MM.1S (cell line): ENCODE measurements at regions not wholly inside any gene's neighbourhood (a gene's known extent, or its start where the extent isn't known, plus 50 kb on each side); places are given as distances from the start of the nearest gene placed in this dataset.

ENCODE experiments used
- DNase-seq: peaks from one replicate; pipeline ENCODE4 v3.0.0-alpha.2; 2015
- H2AFZ ChIP-seq: fragments of 300-600 bp; sonication (generic); 2 replicates; pipeline ENCODE4 v1.6.0; 2016; ENCODE audit warnings: antibody characterized with exemption, low read length
- H3F3A ChIP-seq: fragments of 300-600 bp; sonication (generic); 2 replicates; pipeline ENCODE4 v1.6.1; 2016; ENCODE audit warnings: mild to moderate bottlenecking, antibody characterized with exemption, low read length, moderate library complexity, mixed read lengths; ENCODE audit not compliant: insufficient read depth
- H3K27ac ChIP-seq: fragments of 300-600 bp; sonication (generic); 2 replicates; pipeline ENCODE4 v1.5.1; 2016; ENCODE audit warnings: mild to moderate bottlenecking, low read length
- H3K27me3 ChIP-seq: fragments of 300-600 bp; sonication (generic); replicated peaks from 2 replicates; pipeline ENCODE4 v1.6.0; 2016; ENCODE audit warnings: low read length; ENCODE audit not compliant: insufficient read depth
- H3K36me3 ChIP-seq: fragments of 300-600 bp; sonication (generic); replicated peaks from 2 replicates; pipeline ENCODE4 v1.6.1; 2016; ENCODE audit warnings: mild to moderate bottlenecking, low read length, mixed read lengths; ENCODE audit not compliant: insufficient read depth
- H3K4me1 ChIP-seq: fragments of 300-600 bp; sonication (generic); 2 replicates; pipeline ENCODE4 v1.6.1; 2016; ENCODE audit warnings: low read length, mixed read lengths
- H3K4me2 ChIP-seq: fragments of 300-600 bp; sonication (generic); 2 replicates; pipeline ENCODE4 v1.6.0; 2016; ENCODE audit warnings: low read depth, low read length
- H3K4me3 ChIP-seq: fragments of 300-600 bp; sonication (generic); 2 replicates; pipeline ENCODE4 v1.5.1; 2016; ENCODE audit warnings: low read length, mixed read lengths
- H3K79me2 ChIP-seq: fragments of 300-600 bp; sonication (generic); 2 replicates; pipeline ENCODE4 v1.6.1; 2016; ENCODE audit warnings: mixed run types, low read length, mixed read lengths
- H3K9ac ChIP-seq: fragments of 300-600 bp; sonication (generic); 2 replicates; pipeline ENCODE4 v1.6.1; 2016; ENCODE audit warnings: low read length, mixed read lengths
- H3K9me2 ChIP-seq: fragments of 300-600 bp; sonication (generic); replicated peaks from 2 replicates; pipeline ENCODE4 v1.6.1; 2016; ENCODE audit warnings: mild to moderate bottlenecking, low read length, mixed read lengths; ENCODE audit not compliant: insufficient read depth
- H3K9me3 ChIP-seq: fragments of 300-600 bp; sonication (generic); replicated peaks from 2 replicates; pipeline ENCODE4 v1.6.1; 2016; ENCODE audit warnings: mild to moderate bottlenecking, low read length, mixed read lengths; ENCODE audit not compliant: insufficient read depth
- H4K20me1 ChIP-seq: fragments of 300-600 bp; sonication (generic); 2 replicates; pipeline ENCODE4 v1.6.1; 2016; ENCODE audit warnings: mild to moderate bottlenecking, low read length, moderate library complexity, mixed read lengths; ENCODE audit not compliant: insufficient read depth
- CTCF ChIP-seq: fragments of 300-600 bp; sonication (generic); IDR thresholded peaks from 2 replicates; pipeline ENCODE4 v1.5.1; 2016; ENCODE audit warnings: antibody characterized with exemption, low read length, mixed read lengths
- EZH2 ChIP-seq: fragments of 300-600 bp; sonication (generic); optimal IDR thresholded peaks from 2 replicates; pipeline ENCODE3; 2017; ENCODE audit warnings: low read depth, mild to moderate bottlenecking, antibody characterized with exemption, low read length, mixed read lengths
- EZH2phosphoT487 ChIP-seq: fragments of 300-600 bp; sonication (generic); IDR thresholded peaks from 2 replicates; pipeline ENCODE4 v1.6.1; 2018; ENCODE audit warnings: antibody characterized with exemption, low read length

GRCh38 chr13:99866781-99867180 is 104.8 kb downstream of the ZIC5 start:
- Histone ChIP-seq H4K20me1 (no peaks in the 10 kb centered on the region), H2AFZ (no peak overlapping the region), H3K79me2 (no peaks in the 10 kb centered on the region), H3K27me3 (0 out of 2 replicates have a peak, but pooled peaks cover 1% of the 10 kb centered on the region), H3K4me1 (no peaks in the 10 kb centered on the region), H3K9ac (no peak overlapping the region), H3K27ac (no peak overlapping the region), H3K36me3 (no peaks in the 10 kb centered on the region), H3F3A (no peaks in the 10 kb centered on the region), H3K9me2 (no peaks in the 10 kb centered on the region), H3K4me2 (no peak overlapping the region), H3K4me3 (no peak overlapping the region), H3K9me3 (no peaks in the 10 kb centered on the region)
- no peak for TF ChIP-seq EZH2
- TF ChIP-seq CTCF = no peak
- no peak for TF ChIP-seq EZH2phosphoT487
- no peak for DNase-seq

- Histone ChIP-seq H4K20me1 (no peaks in the 10 kb centered on the region), H3K27ac (no peak overlapping the region), H3K9me3 (no peaks in the 10 kb centered on the region), H3F3A (peaks cover 3% of the 10 kb centered on the region), H3K9me2 (no peaks in the 10 kb centered on the region), H3K36me3 (no peaks in the 10 kb centered on the region), H3K4me2 (no peak overlapping the region), H3K79me2 (no peaks in the 10 kb centered on the region), H3K4me1 (peaks cover under 1% of the 10 kb centered on the region; the same call in 1 of the 2 replicates), H3K9ac (no peak overlapping the region), H2AFZ (no peak overlapping the region), H3K27me3 (peaks cover 14% of the 10 kb centered on the region), H3K4me3 (no peak overlapping the region)
- TF ChIP-seq EZH2phosphoT487 (no peak), EZH2 (no peak), CTCF (no peak)
- no peak for DNase-seq
These were observed 106.1 kb downstream of the ZIC5 start for GRCh38 chr13:99865420-99865930.

- Histone ChIP-seq H3K27me3 (peaks cover 16% of the 10 kb centered on the region), H3K4me3 (no peak overlapping the region), H3K9ac (no peak overlapping the region), H4K20me1 (no peaks in the 10 kb centered on the region), H2AFZ (no peak overlapping the region), H3K4me2 (no peak overlapping the region), H3K9me2 (no peaks in the 10 kb centered on the region), H3K27ac (no peak overlapping the region), H3K36me3 (no peaks in the 10 kb centered on the region), H3K79me2 (no peaks in the 10 kb centered on the region), H3K4me1 (peaks cover 7% of the 10 kb centered on the region), H3K9me3 (no peaks in the 10 kb centered on the region), H3F3A (peaks cover 12% of the 10 kb centered on the region)
- no peak for TF ChIP-seq EZH2
- no peak for TF ChIP-seq CTCF
- no peak for TF ChIP-seq EZH2phosphoT487
- DNase-seq = no peak
These were observed 107.0 kb downstream of the ZIC5 start for GRCh38 chr13:99864627-99864990.
